HL-60 (cell line): ENCODE measurements at regions not wholly inside any gene's neighbourhood (a gene's known extent, or its start where the extent isn't known, plus 50 kb on each side); places are given as distances from the start of the nearest gene placed in this dataset.

Experiments used
- CTCF ChIP-seq: IDR thresholded peaks from one replicate; pipeline ENCODE4 v1.5.1; 2011; ENCODE audit warnings: low read length, control low read depth, inconsistent platforms; ENCODE audit not compliant: insufficient read depth
- GABPA ChIP-seq: IDR thresholded peaks from 2 replicates; pipeline ENCODE4 v1.6.1; 2012; ENCODE audit warnings: low read depth

- TF ChIP-seq GABPA (no peak), CTCF (no peak)
Observed at GRCh38 chr6:69466979-69467570, 329.7 kb downstream of the LMBRD1 start.
